ENCODE measurements at regions not wholly inside any gene's neighbourhood (a gene's known extent, or its start where the extent isn't known, plus 50 kb on each side); places are given as distances from the start of the nearest gene placed in this dataset.

DNA sequence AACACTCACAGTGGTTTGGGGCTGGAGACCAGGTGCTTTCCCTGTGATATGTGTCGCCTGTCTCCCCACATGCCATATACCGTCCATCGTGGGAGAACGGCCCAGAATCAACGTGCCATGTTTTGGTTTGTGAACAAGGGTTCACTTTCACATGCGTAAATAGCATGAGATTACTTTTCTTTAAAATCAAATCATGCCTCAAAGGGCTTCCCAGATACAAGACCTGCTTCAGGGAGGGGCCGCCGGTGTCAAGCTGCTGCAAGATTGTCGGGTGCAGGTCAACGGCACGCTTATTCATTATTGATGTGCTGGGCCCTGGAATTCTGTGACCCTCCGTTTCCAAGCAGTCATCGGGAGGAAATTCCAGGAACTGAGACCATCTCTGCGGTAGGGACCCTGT is 145.2 kb upstream of the RTL1 start:
- DNase-seq: no peak

DNA sequence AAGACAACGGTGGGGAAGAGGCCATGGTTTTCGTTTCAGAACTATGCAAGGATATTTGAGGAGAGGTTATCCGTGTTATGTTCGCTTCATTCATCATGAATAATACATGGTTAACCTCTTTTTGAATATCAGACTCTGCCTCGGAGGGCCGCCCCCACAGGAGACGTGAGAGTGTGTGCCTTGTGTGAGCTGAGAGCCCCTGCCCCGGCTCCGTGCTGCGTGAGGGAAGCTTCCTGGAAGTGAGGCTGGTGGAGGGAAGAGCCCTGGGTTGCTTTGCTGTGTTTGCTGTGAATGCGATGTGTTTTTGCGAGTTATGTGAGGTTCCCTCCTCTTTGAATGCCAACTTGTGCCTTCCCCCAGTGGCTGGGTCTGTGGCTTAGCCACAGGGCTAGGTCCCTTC is 146.0 kb upstream of the RTL1 start:
- no peak for DNase-seq

DNA sequence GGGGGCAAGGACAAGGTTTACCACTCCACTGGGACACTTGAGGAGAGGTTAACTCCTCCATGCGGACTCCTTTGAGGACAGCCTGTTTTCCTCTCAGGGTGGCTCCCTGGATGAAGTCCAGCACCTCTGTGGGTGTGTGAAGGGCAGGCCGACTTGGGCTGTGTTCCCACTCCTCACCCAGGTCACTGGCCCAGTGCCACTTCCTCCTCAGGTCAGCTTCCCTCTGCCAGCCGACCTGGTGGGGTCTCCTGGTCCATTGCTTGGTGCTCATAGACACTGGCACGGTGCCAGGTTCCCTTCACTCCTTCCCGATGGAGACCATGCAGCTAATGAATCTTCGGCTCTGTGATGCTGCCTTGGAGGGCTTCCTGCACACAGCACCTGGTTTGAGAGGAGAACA is 146.4 kb upstream of the RTL1 start:
- no peak for DNase-seq

DNA sequence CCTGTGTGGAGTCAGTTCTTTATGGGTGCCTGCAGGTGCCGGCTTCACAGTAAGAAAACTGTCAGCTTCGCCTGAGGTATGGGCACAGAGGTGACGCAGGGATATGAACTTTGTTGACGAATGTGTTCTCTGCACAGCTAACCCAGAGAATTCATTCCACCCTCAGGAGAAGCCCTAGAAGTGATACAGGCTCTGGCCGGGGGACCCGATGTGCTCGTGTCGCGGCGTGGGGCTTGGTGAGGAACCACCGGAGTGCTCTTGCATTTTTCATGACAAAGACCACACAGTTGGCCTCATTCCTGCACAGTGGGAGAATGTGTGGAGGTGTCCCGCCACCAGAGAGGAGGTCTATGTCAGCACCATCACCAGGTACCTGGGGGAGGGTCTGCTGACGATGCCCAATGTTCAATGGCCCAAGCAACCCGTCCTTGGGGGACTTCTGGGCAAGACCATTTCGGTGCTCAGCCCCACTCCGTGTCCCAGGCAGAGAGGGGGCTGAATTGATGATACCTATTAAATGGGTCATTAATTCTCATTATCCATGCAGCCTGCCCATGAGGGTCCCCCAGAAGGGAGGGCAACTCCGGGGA is 147.5 kb upstream of the RTL1 start:
- DNase-seq: no peak

DNA sequence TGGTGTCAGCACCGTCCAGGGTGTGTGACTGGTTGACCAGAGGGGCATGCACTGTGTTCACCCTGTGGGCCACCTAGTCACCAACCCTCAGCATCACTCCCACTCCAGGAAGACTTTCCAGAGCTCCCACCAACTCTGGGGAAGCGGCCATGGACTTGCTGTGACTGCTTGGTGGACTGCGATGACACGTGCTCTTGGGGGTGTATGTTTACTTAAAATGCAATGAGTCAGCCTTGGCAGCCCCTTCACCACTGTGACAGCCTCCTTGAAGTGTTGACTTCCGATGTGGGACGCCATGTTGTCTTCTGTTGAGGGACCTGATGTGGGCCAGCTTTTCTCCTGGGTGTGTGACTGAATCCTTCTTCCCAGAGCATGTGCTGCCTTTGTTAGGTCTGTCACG is 151.1 kb upstream of the RTL1 start:
- DNase-seq: no peak

DNA sequence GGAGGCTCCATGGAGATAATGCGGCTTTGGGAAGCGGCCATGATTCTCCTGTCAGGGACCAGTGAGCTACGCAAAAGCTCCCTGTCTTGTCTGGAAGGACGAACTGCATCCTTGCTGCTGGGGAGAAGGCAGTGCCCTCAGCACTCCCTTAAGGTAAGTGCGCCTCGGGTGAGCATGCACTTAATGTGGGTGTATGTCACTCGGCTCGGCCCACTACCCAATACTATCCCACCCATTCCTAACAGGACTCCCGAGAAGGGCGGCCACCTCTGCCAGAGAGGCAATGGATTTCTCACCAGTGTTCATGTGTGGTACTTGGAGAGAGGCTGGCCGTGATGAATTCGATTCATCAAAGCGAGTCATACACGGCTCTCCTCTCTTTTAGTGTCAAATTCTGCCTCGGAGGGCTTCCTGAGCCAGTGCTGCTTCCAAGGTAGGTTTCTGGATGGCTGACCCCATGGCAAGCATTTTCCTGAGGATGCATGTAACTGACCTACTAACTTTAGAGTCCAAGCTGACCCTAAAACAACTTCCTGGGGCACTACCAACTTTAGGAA is 151.7 kb upstream of the RTL1 start:
- DNase-seq: no peak

DNA sequence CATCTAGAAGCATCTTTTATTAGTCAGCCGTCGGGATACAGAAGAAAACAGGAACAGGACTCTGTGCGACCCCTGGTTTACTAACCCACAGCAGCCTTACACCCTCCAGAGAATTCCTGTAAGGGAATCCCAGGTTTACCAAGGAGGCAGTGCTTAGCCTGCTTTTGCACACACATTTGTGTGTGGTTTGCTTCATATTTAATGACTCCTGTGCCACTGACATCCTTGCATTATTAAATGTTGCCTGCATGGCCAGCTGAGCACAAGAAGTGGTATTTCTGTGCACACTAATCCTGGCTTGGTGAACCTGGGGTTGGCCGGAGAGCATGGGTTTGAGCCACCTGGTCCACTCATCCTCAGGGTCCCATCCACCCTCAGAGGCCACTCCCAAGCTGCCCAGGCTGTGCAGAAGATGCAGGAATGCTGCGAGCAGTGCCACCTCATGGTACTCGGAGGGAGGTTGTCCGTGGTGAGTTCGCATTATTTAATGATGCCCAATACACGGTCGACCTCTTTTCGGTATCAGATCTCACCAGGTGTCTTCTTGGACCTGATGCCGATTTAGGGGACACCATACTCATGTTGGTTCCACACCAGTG is 152.4 kb upstream of the RTL1 start:
- DNase-seq: no peak

DNA sequence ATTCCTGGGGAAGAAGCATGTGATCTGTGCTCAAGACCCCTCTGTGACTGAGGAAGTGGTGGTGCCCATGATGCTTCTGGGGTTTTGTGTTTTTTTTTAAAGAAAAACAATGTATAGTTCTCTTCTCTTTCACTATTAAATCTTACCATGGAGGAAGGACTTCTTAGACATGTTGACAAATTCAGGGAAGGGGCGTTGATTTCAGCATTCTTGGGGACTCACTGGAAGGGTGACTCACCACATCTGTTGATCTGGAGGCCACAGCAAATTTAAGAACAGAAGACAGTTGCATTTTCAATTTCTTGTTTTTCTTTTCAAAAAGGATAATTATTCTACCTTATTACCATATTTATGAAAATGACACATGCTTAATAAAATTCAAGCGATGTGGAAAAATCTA is 152.9 kb upstream of the RTL1 start:
- DNase-seq: no peak

DNA sequence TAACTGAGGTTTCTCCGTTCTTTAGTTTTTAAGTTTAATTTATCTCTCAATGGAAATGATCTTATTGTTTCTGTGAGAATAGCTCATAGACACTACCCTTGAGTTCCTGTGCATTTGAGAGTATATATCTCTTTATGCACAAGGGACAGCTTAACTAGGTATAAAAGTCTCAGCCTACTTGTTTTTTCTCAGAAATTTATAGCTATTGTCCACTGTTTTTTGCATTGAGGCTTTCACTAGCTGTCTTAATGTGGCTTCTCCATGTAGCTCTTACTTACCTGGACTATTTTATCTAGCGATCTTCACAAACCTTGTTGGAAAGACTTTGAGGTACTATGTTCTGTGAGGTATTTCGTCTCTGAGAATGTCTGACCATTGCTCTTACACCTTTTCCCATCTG is 153.9 kb upstream of the RTL1 start:
- DNase-seq: no peak

DNA sequence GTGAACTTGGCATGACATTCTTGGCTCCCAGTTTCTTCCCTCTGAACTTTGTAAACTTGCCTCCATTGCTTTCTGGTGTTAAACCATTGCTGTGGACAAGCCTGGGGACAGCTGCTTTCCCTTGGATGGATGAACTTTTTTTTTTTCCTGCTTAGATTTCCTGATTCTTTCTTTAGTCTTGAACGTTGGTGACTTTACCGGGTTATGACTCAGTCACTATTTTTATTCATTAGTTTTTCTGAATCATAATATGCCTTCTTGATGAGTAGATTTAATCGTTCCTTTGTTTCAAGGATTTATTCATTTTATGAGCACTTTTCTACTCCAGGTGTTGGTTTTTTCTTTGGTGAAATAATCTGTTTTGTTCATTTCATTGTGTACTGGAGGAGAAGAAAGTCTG is 155.0 kb upstream of the RTL1 start:
- DNase-seq: no peak

DNA sequence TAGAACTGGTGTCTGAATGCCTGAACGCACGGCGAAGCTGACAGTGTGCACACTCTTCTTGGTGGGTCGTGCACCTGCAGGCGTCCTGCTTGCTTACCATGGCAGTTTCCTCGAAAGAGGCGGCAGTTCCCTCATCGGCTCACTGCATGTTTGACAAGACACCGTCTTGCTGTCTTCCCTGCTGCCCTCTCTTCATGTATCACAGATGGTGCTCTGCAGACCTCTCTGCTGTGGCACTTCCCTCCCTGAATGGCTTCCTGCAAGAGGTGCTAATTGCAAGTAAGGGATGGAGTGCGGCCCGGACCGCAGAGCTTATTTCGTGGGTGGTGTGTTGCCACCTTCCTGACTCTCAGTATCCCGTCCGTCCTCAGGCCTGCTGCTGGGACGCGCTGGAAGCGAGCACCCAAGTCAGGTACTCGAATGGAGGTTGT is 156.7 kb upstream of the RTL1 start:
- DNase-seq: no peak

DNA sequence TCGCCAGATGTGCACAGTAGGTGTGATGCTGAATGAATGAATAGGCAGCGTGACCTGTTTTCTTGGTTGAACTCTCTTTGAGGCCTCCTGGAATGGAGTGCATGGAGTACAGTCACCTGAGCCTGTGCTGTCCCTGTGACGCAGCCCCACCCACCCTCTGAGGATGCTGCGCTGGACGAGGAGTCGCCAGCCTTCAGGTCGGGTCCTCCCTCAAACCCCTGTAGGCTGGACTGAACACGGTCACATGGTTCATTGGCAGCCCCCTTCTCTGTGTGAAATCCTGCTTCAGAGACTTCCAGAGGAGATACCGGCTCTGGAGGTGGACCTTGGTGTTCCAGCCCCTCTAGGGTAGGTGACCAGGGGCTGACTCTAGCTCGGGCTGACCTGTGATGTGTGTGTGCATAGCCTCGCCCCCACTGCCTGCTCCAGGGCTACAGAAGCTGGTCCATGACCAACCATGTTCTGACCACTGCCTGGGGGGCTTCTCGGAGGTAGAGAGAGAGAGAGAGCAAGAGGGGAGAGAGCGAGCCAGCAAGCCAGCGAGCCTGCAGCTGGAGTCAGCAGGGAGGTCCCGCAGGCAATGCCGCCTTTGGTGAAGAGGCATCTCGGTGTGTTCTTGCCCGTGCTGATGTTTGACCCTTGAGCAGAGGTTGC is 158.0 kb upstream of the RTL1 start:
- DNase-seq: no peak

DNA sequence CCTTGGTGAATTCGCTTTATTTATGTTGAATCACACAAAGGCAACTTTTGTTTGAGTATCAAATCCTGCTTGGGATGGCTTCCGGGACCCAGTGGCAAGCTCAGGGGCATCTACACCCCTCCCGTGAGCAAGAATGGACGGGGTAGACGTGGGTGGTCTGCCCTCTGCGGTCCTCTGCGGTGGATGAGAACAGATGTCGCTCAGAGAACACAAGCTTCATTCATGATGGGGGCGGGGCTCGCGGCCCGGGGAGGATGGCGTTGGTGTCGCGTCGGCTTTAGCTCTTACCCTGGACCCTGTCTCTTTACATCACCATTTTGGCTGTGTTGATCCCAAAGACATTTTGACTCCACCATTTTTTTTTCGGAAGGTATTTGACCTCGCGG is 158.5 kb upstream of the RTL1 start:
- no peak for DNase-seq

DNA sequence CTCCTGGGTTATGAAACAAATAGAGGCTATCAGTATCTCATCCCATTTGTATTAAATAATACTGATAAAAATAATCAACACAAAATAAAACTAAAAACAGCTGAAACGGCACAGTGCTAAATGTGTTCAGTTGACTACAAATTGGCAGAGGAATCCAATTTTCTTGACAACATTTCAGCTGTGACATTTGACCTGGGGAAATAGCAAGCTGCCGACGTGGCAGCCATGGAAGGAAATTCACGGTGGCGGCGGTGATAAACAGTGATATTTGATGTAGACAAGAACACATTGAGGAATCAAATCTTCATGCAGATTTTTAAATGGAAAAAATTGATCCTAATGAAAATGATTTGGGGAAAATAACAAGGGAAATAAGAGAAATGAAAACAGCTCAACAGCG is 159.1 kb upstream of the RTL1 start:
- no peak for DNase-seq

DNA sequence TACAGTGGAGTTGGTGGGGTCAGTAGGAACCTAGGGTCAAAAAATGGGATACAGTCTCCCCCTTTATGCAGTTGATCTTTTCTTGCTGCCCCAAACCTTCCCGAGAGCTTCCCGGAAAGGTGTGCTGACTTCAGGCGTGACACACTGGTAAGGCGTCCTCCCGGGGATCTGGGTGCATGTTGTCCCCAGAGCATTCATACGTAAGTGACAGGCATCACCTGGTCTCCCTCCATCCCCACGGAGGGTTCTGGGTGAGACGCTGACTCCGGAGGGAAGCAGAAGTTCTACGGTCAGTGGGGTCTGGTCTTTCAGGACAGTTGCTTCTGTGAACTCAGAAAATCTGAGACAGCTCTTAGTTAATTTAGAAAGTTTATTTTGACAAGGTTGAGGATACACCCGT is 159.6 kb upstream of the RTL1 start:
- DNase-seq: no peak

DNA sequence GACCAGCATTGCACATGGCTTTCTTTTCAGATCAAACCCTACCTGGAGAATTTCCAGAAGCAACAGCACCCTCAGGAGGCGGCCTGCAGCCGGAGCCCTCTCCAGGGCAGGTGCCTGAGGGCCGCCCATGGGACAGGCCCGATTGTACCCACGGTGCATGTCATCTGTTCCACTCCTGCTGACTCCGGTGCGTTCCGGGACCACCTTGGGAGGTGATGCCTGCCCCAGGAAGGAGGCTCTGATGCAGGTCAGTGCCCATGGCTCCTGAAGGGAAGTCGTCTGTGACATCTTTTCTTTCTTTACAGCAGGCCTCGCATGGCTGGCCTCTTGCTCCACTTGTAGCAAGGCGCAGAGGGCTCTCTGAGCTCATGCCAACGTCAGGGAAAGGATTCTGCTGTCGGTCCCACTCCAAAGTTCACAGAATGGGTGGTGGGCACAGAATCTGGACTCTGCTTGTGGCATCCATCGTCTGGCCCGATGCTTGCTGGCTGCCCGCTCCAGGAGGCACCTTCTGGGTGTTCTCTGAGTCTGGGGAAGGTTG is 160.7 kb upstream of the RTL1 start:
- DNase-seq: no peak

DNA sequence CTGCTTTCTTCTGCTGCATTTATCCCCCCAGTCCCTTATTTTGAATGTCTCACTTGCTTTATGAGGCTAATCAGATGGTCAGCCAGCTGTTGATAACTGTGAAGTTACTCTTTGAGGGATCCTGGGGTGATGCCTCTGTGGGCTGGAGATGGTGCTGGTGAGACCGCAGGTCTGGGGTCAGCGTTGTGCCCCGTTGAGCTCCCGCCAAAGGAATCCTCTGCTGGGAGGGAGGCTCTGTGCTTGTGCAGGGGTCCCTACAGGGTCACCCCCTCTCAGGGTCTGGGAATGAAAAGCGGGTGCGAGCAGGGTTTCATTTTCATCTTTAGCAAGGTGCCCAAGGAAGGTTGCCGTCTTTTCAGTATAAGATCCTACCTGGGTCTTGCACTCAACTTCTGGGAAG is 161.2 kb upstream of the RTL1 start:
- DNase-seq: no peak

DNA sequence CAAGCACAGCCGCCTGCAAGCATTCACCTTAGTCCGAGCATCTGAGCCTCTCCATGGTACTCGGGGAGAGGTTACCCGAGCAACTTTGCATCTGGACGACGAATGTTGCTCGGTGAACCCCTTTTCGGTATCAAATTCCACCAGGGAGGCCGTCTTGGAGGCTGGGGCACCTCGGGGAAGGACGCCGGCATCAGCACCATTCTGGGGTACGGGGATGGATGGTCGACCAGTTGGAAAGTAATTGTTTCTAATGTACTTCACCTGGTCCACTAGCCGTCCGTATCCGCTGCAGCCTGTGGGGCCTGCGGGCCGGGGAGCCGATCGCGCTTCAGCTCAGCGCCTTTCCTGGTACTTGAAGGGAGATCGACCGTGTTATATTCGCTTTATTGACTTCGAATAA is 161.7 kb upstream of the RTL1 start:
- no peak for DNase-seq

DNA sequence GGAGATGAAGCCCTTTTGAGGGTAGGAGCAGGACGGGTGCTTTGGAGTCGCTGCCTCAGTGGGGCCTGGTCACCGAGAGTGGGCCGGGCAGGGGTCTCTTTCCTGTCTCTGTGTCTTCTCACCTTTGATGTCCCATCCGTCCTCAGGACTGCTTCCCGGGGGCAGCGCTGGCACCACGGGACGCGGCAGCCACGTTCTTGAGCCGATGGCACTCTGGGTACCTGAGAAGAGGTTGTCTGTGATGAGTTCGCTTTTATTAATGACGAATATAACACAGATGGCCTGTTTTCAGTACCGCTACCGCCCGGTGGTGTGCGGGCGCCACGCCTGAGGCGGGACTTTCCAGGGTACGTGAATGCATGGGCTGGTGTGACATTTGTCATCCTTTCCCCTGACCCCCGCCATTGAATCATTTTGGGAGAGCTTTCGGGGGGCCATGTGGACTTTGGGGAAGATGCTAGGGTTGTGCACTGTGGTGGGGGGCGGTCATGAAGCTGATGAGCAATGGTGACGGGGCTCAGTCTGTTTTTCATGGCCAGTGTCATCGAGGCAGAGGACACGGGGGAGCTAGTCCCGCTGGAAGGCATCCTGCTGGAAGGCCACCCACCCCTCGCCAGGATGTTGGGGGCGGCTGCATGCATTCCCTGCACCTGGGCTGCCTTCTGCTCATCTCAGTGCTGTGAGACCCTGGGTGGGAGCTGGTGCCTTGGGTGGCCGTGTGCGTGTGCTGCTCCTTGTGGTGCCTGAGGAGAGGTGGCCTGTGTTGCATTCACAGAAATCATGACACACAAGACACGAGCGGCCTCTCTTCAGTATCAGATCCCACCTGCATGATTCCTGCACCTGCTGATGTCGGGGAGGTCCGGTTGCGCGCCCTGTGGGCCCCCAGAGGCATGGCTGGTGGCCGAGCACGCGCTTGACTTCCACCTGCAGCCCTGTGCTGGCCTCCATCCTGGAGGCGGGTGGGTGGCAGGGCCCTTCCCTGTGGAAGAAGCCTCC is 162.5 kb upstream of the RTL1 start:
- no peak for DNase-seq

DNA sequence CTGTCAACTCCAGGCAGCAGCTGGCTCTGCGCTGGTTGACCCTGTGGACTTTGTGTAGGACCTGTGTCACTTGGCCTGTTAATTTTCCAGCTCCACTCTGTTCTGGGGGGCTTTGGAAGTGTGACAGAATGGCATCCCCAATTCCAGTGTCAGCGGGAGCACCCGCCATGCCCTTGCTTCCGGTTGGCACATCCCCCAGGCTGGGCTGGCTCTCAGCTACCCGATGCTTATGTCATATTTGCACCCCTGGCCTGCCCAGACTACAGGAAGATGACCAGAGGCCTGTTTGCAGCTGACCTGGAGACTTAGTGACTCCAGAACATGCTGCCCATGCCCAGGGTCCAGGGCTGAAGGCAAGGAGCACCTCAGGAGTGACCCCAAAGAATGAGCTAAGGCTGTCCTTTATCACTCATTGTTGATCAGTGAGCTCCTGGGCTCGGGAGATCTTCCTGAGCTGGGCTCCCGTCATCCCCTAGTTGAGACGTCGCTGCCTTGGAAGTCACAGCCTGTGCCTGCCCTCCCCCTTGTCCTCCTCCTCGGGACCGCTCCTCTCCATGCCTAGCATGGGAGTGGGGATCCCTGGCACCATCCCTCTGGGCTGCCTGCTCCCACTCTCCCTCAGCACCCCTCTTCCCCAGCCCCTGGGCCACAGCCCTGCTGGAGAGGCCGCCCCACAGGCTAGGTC is 163.4 kb upstream of the RTL1 start:
- no peak for DNase-seq

DNA sequence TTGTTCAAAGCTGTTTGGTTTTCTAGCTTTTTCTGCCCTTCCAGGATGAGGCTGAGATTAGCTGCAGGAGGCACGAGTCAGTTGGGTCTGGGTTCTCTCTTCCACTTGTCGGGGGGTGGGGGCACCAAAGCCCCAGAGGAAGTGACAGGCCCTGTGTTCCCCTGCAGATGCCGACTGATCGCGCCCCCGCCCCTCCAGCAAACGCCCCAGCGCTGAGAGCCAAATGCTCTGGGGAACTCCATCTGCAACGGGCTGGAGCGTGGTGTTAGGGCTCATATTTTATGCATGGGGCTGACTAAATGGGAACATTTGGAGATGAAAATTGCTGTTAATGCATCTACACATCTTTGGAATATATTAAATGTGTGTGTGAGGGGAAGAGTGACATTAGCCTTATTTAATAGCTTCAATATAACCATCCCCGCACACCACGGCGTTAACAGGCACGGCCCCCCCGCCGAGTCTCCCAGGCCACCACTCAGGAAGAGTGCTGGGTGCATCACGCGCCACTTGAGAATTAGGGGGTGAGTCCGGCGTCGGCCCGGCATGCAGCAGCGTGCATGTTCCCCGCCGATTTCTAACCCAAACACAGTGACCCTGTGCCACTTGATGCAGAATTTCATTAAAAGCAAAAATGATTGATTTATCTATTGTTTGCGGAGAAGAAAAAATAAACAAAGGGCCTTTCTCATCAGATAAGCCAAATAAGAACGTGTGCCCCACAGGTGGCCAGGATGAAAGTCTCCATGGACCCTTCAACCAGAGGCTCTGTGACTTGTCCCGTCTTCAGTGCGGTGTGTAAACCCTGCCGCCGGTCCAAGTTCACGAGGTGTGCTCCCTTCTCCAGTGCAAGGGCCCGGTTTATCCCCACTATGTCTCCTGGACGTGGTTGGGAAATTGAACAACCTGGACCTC is 165.0 kb upstream of the RTL1 start:
- peak in 1 of 2 donors; percentile 7 for DNase-seq

Data from CD4-positive, alpha-beta T cell treated with Interleukin-4 for 1 hour (primary cell).